H9 (cell line): ENCODE measurements at regions not wholly inside any gene's neighbourhood (a gene's known extent, or its start where the extent isn't known, plus 50 kb on each side); places are given as distances from the start of the nearest gene placed in this dataset.

Experiments used
- DNase-seq: peaks from one replicate; pipeline ENCODE4 v3.0.0-alpha.2; 2017
- H2AFZ ChIP-seq: one replicate; pipeline ENCODE4 v1.6.1; 2013; ENCODE audit warnings: mild to moderate bottlenecking, low read length, control low read depth, moderate library complexity
- H2AK5ac ChIP-seq: 2 replicates; pipeline ENCODE4 v1.6.1; 2013; ENCODE audit warnings: low read length, control low read depth, mixed read lengths; ENCODE audit not compliant: insufficient read length
- H2BK120ac ChIP-seq: one replicate; pipeline ENCODE4 v1.6.1; 2013; ENCODE audit warnings: low read depth, mild to moderate bottlenecking, low read length, control low read depth, inconsistent platforms; ENCODE audit not compliant: poor library complexity, severe bottlenecking
- H2BK12ac ChIP-seq: 2 replicates; pipeline ENCODE4 v1.6.1; 2013; ENCODE audit warnings: low read length, control low read depth, mixed read lengths, low read depth; ENCODE audit not compliant: insufficient read length
- H2BK15ac ChIP-seq: 2 replicates; pipeline ENCODE4 v1.6.1; 2013; ENCODE audit warnings: low read depth, low read length, control low read depth
- H2BK20ac ChIP-seq: one replicate; pipeline ENCODE4 v1.6.1; 2013; ENCODE audit warnings: low read depth, mild to moderate bottlenecking, low read length, control low read depth, inconsistent platforms; ENCODE audit not compliant: poor library complexity, severe bottlenecking
- H2BK5ac ChIP-seq: 2 replicates; pipeline ENCODE4 v1.6.1; 2013; ENCODE audit warnings: low read length, control low read depth, mixed read lengths; ENCODE audit not compliant: insufficient read length
- H3K14ac ChIP-seq: 2 replicates; pipeline ENCODE4 v1.6.1; 2013; ENCODE audit warnings: low read length, control low read depth; ENCODE audit not compliant: insufficient read depth
- H3K18ac ChIP-seq: 2 replicates; pipeline ENCODE4 v1.6.1; 2013; ENCODE audit warnings: low read depth, mild to moderate bottlenecking, mixed read lengths, low read length, control low read depth; ENCODE audit not compliant: insufficient read length
- H3K23ac ChIP-seq: 2 replicates; pipeline ENCODE4 v1.6.1; 2013; ENCODE audit warnings: low read length, control low read depth, mixed read lengths, low read depth; ENCODE audit not compliant: insufficient read length
- H3K23me2 ChIP-seq: 2 replicates; pipeline ENCODE4 v1.6.1; 2013; ENCODE audit warnings: low read depth, mild to moderate bottlenecking, mixed read lengths, low read length, control low read depth; ENCODE audit not compliant: insufficient read length, poor library complexity, severe bottlenecking
- H3K27ac ChIP-seq: 2 replicates; pipeline ENCODE4 v1.5.1; 2013; ENCODE audit warnings: low read length, control low read depth, mixed read lengths, low read depth; ENCODE audit not compliant: insufficient read length
- H3K27me3 ChIP-seq: 2 replicates; pipeline ENCODE4 v1.6.1; 2013; ENCODE audit warnings: low read length, control low read depth, inconsistent platforms; ENCODE audit not compliant: insufficient read depth
- H3K4ac ChIP-seq: 2 replicates; pipeline ENCODE4 v1.6.1; 2013; ENCODE audit warnings: low read depth, mild to moderate bottlenecking, control low read depth, inconsistent platforms, low read length, moderate library complexity
- H3K4me1 ChIP-seq: 2 replicates; pipeline ENCODE4 v1.6.1; 2013; ENCODE audit warnings: low read length, control low read depth, inconsistent platforms; ENCODE audit not compliant: insufficient read depth
- H3K4me2 ChIP-seq: 2 replicates; pipeline ENCODE4 v1.6.1; 2013; ENCODE audit warnings: low read length, control low read depth, mixed read lengths; ENCODE audit not compliant: insufficient read length, insufficient read depth
- H3K56ac ChIP-seq: 2 replicates; pipeline ENCODE4 v1.6.1; 2013; ENCODE audit warnings: low read depth, mild to moderate bottlenecking, mixed read lengths, low read length, control low read depth; ENCODE audit not compliant: insufficient read length
- H3K79me1 ChIP-seq: 2 replicates; pipeline ENCODE4 v1.6.1; 2013; ENCODE audit warnings: low read depth, mild to moderate bottlenecking, moderate library complexity, low read length, control low read depth, inconsistent platforms; ENCODE audit not compliant: insufficient read depth, poor library complexity, severe bottlenecking
- H3K79me2 ChIP-seq: 2 replicates; pipeline ENCODE4 v1.6.1; 2013; ENCODE audit warnings: low read length, control low read depth, inconsistent platforms; ENCODE audit not compliant: insufficient read depth
- H3K9ac ChIP-seq: 2 replicates; pipeline ENCODE4 v1.6.1; 2013; ENCODE audit warnings: low read length, control low read depth, mixed read lengths; ENCODE audit not compliant: insufficient read length; ENCODE audit errors: extremely low read depth
- H3K9me3 ChIP-seq: one replicate; pipeline ENCODE4 v1.6.1; 2013; ENCODE audit warnings: low read depth, low read length, inconsistent platforms; ENCODE audit not compliant: control insufficient read depth
- H3T11ph ChIP-seq: one replicate; pipeline ENCODE4 v1.6.1; 2013; ENCODE audit warnings: mild to moderate bottlenecking, low read length, control low read depth, inconsistent platforms
- H4K20me1 ChIP-seq: one replicate; pipeline ENCODE4 v1.6.1; 2013; ENCODE audit not compliant: control insufficient read depth, insufficient read length, insufficient read depth
- H4K5ac ChIP-seq: 2 replicates; pipeline ENCODE4 v1.6.1; 2013; ENCODE audit warnings: low read depth, mild to moderate bottlenecking, mixed read lengths, low read length, control low read depth; ENCODE audit not compliant: insufficient read length
- H4K8ac ChIP-seq: replicated peaks from 2 replicates; pipeline ENCODE4 v1.6.1; 2013; ENCODE audit warnings: low read length, control low read depth, mixed read lengths, low read depth; ENCODE audit not compliant: insufficient read length
- H4K91ac ChIP-seq: 2 replicates; pipeline ENCODE4 v1.6.1; 2013; ENCODE audit warnings: low read depth, mild to moderate bottlenecking, moderate library complexity, mixed read lengths, low read length, control low read depth; ENCODE audit not compliant: insufficient read length
- H3K27ac Mint-ChIP-seq, 3 experiments: 2 replicates in 2 of 3; 3 replicates in 1 of 3; pipeline ENCODE4 v1.8.0; 2020 to 2021; ENCODE audit warnings: mixed read lengths in 3 of 3, mild to moderate bottlenecking in 1 of 3, moderate library complexity in 1 of 3
- H3K27me3 Mint-ChIP-seq: 2 replicates; pipeline ENCODE4 v1.8.0; 2021; ENCODE audit warnings: low read depth, mild to moderate bottlenecking, moderate library complexity, mixed read lengths
- H3K36me3 Mint-ChIP-seq, 3 experiments: 2 replicates in 2 of 3; 3 replicates in 1 of 3; pipeline ENCODE4 v1.8.0; 2020 to 2021; ENCODE audit warnings: low read depth in 3 of 3, mixed read lengths in 3 of 3; ENCODE audit not compliant: insufficient read depth in 1 of 3
- H3K4me1 Mint-ChIP-seq, 2 experiments: 2 replicates each; pipeline ENCODE4 v1.8.0; 2020; ENCODE audit warnings: mixed read lengths in 2 of 2
- H3K4me3 Mint-ChIP-seq, 2 experiments: 2 replicates in 1 of 2; 3 replicates in 1 of 2; pipeline ENCODE4 v1.8.0; 2020 to 2021; ENCODE audit warnings: mild to moderate bottlenecking in 2 of 2, mixed read lengths in 2 of 2, moderate library complexity in 1 of 2
- H3K9me3 Mint-ChIP-seq, 2 experiments: 2 replicates in 1 of 2; 3 replicates in 1 of 2; pipeline ENCODE4 v1.8.0; 2020; ENCODE audit warnings: mild to moderate bottlenecking in 2 of 2, mixed read lengths in 2 of 2, moderate library complexity in 1 of 2
- WGBS: extraction: QIAGEN DNeasy Blood & Tissue Kit; methylation state at CpG from one replicate; pipeline ENCODE4 v1.1.7; 2013; ENCODE audit warnings: missing lambda C conversion rate, low lambda C conversion rate, mixed read lengths; ENCODE audit not compliant: insufficient read length; ENCODE audit errors: extremely low coverage; 5-methylcytosine and 5-hydroxymethylcytosine counted together
- TF ChIP-seq, protein P1 (sequence below): fragments of 200-600 bp; sonication (generic); conservative IDR thresholded peaks from 3 replicates; pipeline ENCODE4 v1.8.0; 2021; ENCODE audit warnings: antibody characterized with exemption, mild to moderate bottlenecking

GRCh38 chr6:79422666-79423065, 114.6 kb downstream of the LCA5 start:
- H2AK5ac ChIP-seq, result no peak overlapping the region
- no peak overlapping the region for H3K14ac ChIP-seq
- H3K4ac ChIP-seq, result no peak overlapping the region
- Mint-ChIP-seq H3K4me3 (no peak overlapping the region), H3K9me3 (no peaks in the 10 kb centered on the region), H3K36me3 (no peaks in the 10 kb centered on the region), H3K27me3 (no peaks in the 10 kb centered on the region), H3K27ac (no peak overlapping the region), H3K4me1 (no peaks in the 10 kb centered on the region)
- H3K79me1 ChIP-seq, result no peaks in the 10 kb centered on the region
- H3K27me3 ChIP-seq, result no peaks in the 10 kb centered on the region
- no peaks in the 10 kb centered on the region for H3K9me3 ChIP-seq
- no peak overlapping the region for H2BK5ac ChIP-seq
- no peak overlapping the region for H4K5ac ChIP-seq
- no peak overlapping the region for H4K91ac ChIP-seq
- H3K9ac ChIP-seq, result no peak overlapping the region
- H3T11ph ChIP-seq, result no peak overlapping the region
- no peak overlapping the region for H3K18ac ChIP-seq
- H3K23ac ChIP-seq, result no peak overlapping the region
- H4K8ac ChIP-seq, result no peak overlapping the region
- no peaks in the 10 kb centered on the region for H4K20me1 ChIP-seq
- H3K4me2 ChIP-seq, result no peak overlapping the region
- H3K79me2 ChIP-seq, result no peaks in the 10 kb centered on the region
- H2BK120ac ChIP-seq, result no peak overlapping the region
- H2BK15ac ChIP-seq, result no peak overlapping the region
- no CpG with 5 or more reads among the region's 1 CpG for WGBS
- H3K4me1 ChIP-seq, result no peaks in the 10 kb centered on the region
- no peak for DNase-seq
- no peak overlapping the region for H2BK20ac ChIP-seq
- H2BK12ac ChIP-seq, result no peak overlapping the region
- H3K23me2 ChIP-seq, result no peaks in the 10 kb centered on the region
- H3K56ac ChIP-seq, result no peak overlapping the region
- no peak overlapping the region for H2AFZ ChIP-seq
- no peak overlapping the region for H3K27ac ChIP-seq
- TF ChIP-seq, protein P1, sequence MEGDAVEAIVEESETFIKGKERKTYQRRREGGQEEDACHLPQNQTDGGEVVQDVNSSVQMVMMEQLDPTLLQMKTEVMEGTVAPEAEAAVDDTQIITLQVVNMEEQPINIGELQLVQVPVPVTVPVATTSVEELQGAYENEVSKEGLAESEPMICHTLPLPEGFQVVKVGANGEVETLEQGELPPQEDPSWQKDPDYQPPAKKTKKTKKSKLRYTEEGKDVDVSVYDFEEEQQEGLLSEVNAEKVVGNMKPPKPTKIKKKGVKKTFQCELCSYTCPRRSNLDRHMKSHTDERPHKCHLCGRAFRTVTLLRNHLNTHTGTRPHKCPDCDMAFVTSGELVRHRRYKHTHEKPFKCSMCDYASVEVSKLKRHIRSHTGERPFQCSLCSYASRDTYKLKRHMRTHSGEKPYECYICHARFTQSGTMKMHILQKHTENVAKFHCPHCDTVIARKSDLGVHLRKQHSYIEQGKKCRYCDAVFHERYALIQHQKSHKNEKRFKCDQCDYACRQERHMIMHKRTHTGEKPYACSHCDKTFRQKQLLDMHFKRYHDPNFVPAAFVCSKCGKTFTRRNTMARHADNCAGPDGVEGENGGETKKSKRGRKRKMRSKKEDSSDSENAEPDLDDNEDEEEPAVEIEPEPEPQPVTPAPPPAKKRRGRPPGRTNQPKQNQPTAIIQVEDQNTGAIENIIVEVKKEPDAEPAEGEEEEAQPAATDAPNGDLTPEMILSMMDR, result no peak
